SK-N-SH treated with all-trans-retinoic acid at 6 μM for 48 hours (cell line): ENCODE measurements at regions not wholly inside any gene's neighbourhood (a gene's known extent, or its start where the extent isn't known, plus 50 kb on each side); places are given as distances from the start of the nearest gene placed in this dataset.
"Not testable (repeated sequence)": the region's sequence is repeated elsewhere in the genome, so short reads cannot be mapped to it uniquely, and the experiment has no call there.

Experiments used
- ATAC-seq: fragments of 200-7000 bp; cut with Tn5 transposase; 3 replicates; pipeline ENCODE4 v1.9.1; 2020; ENCODE audit warnings: mild to moderate bottlenecking, moderate library complexity
- ARNTL ChIP-seq: fragments of 450-650 bp; formaldehyde crosslinking; IDR thresholded peaks from 2 replicates; pipeline ENCODE4 v1.5.0; 2020; ENCODE audit warnings: low read depth, mild to moderate bottlenecking, moderate library complexity, borderline replicate concordance
- CREB5 ChIP-seq: fragments of 250-450 bp; sonication (Bioruptor Pico); IDR thresholded peaks from 2 replicates; pipeline ENCODE4 v1.5.1; 2020; ENCODE audit warnings: low read depth, mild to moderate bottlenecking, moderate library complexity
- CSDC2 ChIP-seq: fragments of 250-450 bp; sonication (Bioruptor Pico); IDR thresholded peaks from 2 replicates; pipeline ENCODE4 v1.5.0; 2020; ENCODE audit warnings: mild to moderate bottlenecking, moderate library complexity
- PPARA ChIP-seq: fragments of 250-450 bp; sonication (Bioruptor Pico); IDR thresholded peaks from 2 replicates; pipeline ENCODE4 v1.5.0; 2020; ENCODE audit warnings: mild to moderate bottlenecking, borderline replicate concordance
- RARB ChIP-seq: fragments of 250-450 bp; sonication (Bioruptor Pico); IDR thresholded peaks from 2 replicates; pipeline ENCODE4 v1.8.0; 2021; ENCODE audit warnings: mild to moderate bottlenecking, moderate library complexity
- SNAI2 ChIP-seq: fragments of 250-450 bp; sonication (Bioruptor Pico); IDR thresholded peaks from 2 replicates; pipeline ENCODE4 v1.5.0; 2020; ENCODE audit warnings: mild to moderate bottlenecking, moderate library complexity
- TCF4 ChIP-seq: fragments of 250-450 bp; sonication (Bioruptor Pico); IDR thresholded peaks from 2 replicates; pipeline ENCODE4 v1.8.0; 2021; ENCODE audit warnings: mild to moderate bottlenecking, moderate library complexity, borderline replicate concordance
- TOX ChIP-seq: fragments of 250-450 bp; sonication (Bioruptor Pico); IDR thresholded peaks from 2 replicates; pipeline ENCODE4 v1.8.0; 2021; ENCODE audit warnings: mild to moderate bottlenecking, moderate library complexity, borderline replicate concordance
- ZFP30 ChIP-seq: fragments of 450-650 bp; formaldehyde crosslinking; IDR thresholded peaks from 2 replicates; pipeline ENCODE4 v1.5.0; 2022; ENCODE audit warnings: mild to moderate bottlenecking, moderate library complexity
- ZNF565 ChIP-seq: fragments of 450-650 bp; formaldehyde crosslinking; conservative IDR thresholded peaks from 2 replicates; pipeline ENCODE4 v1.5.0; 2020; ENCODE audit warnings: low read depth, mild to moderate bottlenecking, moderate library complexity
- ZNF70 ChIP-seq: fragments of 450-650 bp; formaldehyde crosslinking; IDR thresholded peaks from 2 replicates; pipeline ENCODE4 v1.5.0; 2020; ENCODE audit warnings: mild to moderate bottlenecking, moderate library complexity
- ZNF8 ChIP-seq: fragments of 450-650 bp; formaldehyde crosslinking; IDR thresholded peaks from 2 replicates; pipeline ENCODE4 v1.5.0; 2020; ENCODE audit warnings: mild to moderate bottlenecking, moderate library complexity
- TF ChIP-seq, protein P1 (sequence below): fragments of 250-450 bp; sonication (Bioruptor Pico); IDR thresholded peaks from 2 replicates; pipeline ENCODE4 v1.8.0; 2020; ENCODE audit warnings: mild to moderate bottlenecking, moderate library complexity, borderline replicate concordance
- TF ChIP-seq, protein P2 (sequence below): fragments of 250-450 bp; sonication (Bioruptor Pico); IDR thresholded peaks from 2 replicates; pipeline ENCODE4 v1.8.0; 2021; ENCODE audit warnings: low read depth, mild to moderate bottlenecking, moderate library complexity, borderline replicate concordance
- TF ChIP-seq, protein P3 (sequence below): fragments of 250-450 bp; sonication (Bioruptor Pico); IDR thresholded peaks from 2 replicates; pipeline ENCODE4 v1.5.0; 2020; ENCODE audit warnings: mild to moderate bottlenecking, moderate library complexity
- TF ChIP-seq, protein P4 (sequence below): fragments of 250-450 bp; sonication (Bioruptor Pico); IDR thresholded peaks from 2 replicates; pipeline ENCODE4 v1.5.1; 2021; ENCODE audit warnings: mild to moderate bottlenecking, moderate library complexity

DNA sequence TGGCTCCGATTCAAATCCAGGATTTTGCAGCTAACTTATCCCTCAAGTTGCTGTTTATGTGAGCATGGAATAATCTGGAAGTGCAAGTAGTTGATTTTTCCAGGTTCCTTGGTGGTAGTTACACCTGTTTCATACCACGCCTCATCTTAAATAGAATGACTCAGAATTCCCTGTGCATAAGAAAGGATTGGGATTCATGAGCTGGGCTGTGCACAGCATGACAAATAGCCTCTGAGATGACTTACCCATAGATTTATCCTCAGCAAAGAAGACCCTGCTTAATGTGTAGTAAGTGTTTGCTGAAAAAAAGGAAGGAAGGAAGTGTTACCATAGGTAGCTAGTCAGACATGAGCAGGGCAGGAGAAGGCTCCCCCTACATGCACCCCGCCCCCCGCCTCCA is 777.7 kb upstream of the ADGRL3 start (continued):
- TF ChIP-seq SNAI2 (CRISPR knock-in tag) (no peak), TCF4 (CRISPR knock-in tag) (no peak), CSDC2 (CRISPR knock-in tag) (no peak), ZNF8 (CRISPR knock-in tag) (no peak), PPARA (CRISPR knock-in tag) (no peak)

- ATAC-seq = not testable (repeated sequence)
These were observed 776.4 kb upstream of the ADGRL3 start for GRCh38 chr4:60423573-60424184.

DNA sequence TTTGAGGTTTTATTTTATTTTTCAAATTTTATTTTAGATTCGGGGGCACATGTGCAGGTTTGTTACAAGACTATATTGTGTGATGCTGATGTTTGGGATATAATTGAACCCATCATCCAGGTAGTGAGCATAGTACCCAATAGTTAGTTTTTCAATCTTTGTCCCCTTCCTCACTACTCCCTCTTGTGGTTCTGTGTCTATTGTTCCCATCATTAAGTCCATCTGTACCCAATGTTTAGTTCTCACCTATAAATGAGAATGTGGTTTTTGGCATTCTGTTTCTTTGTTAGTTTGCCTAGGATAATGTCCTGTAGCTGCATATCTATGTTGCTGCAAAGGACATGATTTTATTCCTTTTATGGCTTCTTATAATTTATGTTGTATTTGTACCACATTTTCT is 767.2 kb upstream of the ADGRL3 start:
- no peak for ATAC-seq
- TF ChIP-seq SNAI2 (CRISPR knock-in tag) = no peak
- no peak for TF ChIP-seq PPARA (CRISPR knock-in tag)
- TF ChIP-seq, protein P1, sequence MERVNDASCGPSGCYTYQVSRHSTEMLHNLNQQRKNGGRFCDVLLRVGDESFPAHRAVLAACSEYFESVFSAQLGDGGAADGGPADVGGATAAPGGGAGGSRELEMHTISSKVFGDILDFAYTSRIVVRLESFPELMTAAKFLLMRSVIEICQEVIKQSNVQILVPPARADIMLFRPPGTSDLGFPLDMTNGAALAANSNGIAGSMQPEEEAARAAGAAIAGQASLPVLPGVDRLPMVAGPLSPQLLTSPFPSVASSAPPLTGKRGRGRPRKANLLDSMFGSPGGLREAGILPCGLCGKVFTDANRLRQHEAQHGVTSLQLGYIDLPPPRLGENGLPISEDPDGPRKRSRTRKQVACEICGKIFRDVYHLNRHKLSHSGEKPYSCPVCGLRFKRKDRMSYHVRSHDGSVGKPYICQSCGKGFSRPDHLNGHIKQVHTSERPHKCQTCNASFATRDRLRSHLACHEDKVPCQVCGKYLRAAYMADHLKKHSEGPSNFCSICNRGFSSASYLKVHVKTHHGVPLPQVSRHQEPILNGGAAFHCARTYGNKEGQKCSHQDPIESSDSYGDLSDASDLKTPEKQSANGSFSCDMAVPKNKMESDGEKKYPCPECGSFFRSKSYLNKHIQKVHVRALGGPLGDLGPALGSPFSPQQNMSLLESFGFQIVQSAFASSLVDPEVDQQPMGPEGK (CRISPR knock-in tag) = no peak
- TF ChIP-seq ZFP30 = no peak
- TF ChIP-seq, protein P2, sequence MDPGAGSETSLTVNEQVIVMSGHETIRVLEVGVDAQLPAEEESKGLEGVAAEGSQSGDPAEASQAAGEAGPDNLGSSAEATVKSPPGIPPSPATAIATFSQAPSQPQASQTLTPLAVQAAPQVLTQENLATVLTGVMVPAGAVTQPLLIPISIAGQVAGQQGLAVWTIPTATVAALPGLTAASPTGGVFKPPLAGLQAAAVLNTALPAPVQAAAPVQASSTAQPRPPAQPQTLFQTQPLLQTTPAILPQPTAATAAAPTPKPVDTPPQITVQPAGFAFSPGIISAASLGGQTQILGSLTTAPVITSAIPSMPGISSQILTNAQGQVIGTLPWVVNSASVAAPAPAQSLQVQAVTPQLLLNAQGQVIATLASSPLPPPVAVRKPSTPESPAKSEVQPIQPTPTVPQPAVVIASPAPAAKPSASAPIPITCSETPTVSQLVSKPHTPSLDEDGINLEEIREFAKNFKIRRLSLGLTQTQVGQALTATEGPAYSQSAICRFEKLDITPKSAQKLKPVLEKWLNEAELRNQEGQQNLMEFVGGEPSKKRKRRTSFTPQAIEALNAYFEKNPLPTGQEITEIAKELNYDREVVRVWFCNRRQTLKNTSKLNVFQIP (CRISPR knock-in tag) = no peak
- no peak for TF ChIP-seq ZNF565 (CRISPR knock-in tag)
- TF ChIP-seq, protein P3, sequence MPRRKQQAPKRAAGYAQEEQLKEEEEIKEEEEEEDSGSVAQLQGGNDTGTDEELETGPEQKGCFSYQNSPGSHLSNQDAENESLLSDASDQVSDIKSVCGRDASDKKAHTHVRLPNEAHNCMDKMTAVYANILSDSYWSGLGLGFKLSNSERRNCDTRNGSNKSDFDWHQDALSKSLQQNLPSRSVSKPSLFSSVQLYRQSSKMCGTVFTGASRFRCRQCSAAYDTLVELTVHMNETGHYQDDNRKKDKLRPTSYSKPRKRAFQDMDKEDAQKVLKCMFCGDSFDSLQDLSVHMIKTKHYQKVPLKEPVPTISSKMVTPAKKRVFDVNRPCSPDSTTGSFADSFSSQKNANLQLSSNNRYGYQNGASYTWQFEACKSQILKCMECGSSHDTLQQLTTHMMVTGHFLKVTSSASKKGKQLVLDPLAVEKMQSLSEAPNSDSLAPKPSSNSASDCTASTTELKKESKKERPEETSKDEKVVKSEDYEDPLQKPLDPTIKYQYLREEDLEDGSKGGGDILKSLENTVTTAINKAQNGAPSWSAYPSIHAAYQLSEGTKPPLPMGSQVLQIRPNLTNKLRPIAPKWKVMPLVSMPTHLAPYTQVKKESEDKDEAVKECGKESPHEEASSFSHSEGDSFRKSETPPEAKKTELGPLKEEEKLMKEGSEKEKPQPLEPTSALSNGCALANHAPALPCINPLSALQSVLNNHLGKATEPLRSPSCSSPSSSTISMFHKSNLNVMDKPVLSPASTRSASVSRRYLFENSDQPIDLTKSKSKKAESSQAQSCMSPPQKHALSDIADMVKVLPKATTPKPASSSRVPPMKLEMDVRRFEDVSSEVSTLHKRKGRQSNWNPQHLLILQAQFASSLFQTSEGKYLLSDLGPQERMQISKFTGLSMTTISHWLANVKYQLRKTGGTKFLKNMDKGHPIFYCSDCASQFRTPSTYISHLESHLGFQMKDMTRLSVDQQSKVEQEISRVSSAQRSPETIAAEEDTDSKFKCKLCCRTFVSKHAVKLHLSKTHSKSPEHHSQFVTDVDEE (CRISPR knock-in tag) = no peak
- TF ChIP-seq, protein P4, sequence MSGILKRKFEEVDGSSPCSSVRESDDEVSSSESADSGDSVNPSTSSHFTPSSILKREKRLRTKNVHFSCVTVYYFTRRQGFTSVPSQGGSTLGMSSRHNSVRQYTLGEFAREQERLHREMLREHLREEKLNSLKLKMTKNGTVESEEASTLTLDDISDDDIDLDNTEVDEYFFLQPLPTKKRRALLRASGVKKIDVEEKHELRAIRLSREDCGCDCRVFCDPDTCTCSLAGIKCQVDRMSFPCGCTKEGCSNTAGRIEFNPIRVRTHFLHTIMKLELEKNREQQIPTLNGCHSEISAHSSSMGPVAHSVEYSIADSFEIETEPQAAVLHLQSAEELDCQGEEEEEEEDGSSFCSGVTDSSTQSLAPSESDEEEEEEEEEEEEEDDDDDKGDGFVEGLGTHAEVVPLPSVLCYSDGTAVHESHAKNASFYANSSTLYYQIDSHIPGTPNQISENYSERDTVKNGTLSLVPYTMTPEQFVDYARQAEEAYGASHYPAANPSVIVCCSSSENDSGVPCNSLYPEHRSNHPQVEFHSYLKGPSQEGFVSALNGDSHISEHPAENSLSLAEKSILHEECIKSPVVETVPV (CRISPR knock-in tag) = no peak
- no peak for TF ChIP-seq ARNTL (CRISPR knock-in tag)

- ATAC-seq = no peak
- TF ChIP-seq SNAI2 (CRISPR knock-in tag) = no peak
These were observed 757.1 kb upstream of the ADGRL3 start for GRCh38 chr4:60443068-60443467.

DNA sequence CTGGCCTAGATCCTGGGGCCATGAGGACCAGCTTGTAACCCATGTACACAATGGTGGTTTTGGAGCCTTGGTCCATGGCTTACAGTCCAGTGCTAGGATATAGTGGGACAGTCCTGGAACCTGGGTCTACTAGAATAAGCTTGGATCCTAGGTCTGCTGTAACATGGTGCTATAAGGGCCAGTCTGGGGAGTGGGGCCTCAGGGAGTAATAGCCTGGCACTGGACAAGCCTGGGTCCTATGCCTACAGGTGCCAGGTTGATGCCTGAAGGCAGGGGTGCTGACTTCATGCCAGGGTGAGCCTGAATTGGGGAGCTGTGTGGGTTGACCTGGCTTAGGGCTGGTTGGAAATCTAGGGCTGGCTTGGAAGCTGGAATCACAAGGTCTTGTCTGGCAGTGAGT is 756.3 kb upstream of the ADGRL3 start:
- TF ChIP-seq, protein P2 (CRISPR knock-in tag) = no peak
- no peak for TF ChIP-seq ZNF70 (CRISPR knock-in tag)

GRCh38 chr4:60450054-60450453 is 750.1 kb upstream of the ADGRL3 start:
- no peak for TF ChIP-seq RARB (CRISPR knock-in tag)
- TF ChIP-seq, protein P2 (CRISPR knock-in tag) = no peak
- no peak for TF ChIP-seq CREB5 (CRISPR knock-in tag)
- TF ChIP-seq, protein P4 (CRISPR knock-in tag) = no peak
- no peak for TF ChIP-seq CSDC2 (CRISPR knock-in tag)
- TF ChIP-seq ZNF565 (CRISPR knock-in tag) = no peak
- no peak for TF ChIP-seq TOX
- no peak for ATAC-seq

More for the DNA sequence above, 756.3 kb upstream of the ADGRL3 start:
- no peak for ATAC-seq
